ENCODE measurements at regions not wholly inside any gene's neighbourhood (a gene's known extent, or its start where the extent isn't known, plus 50 kb on each side); places are given as distances from the start of the nearest gene placed in this dataset.

GRCh38 chr9:28882529-28882928, 1309.2 kb upstream of the C9orf72 start:
- no peak for DNase-seq

- DNase-seq, result no peak
These were observed 1310.0 kb upstream of the C9orf72 start for GRCh38 chr9:28883234-28883633.

- no peak for DNase-seq
These were observed 1314.1 kb upstream of the C9orf72 start for GRCh38 chr9:28887188-28887884.

GRCh38 chr9:28888806-28889205, 1315.5 kb upstream of the C9orf72 start:
- DNase-seq, result no peak

GRCh38 chr9:28892538-28892937, 1319.3 kb upstream of the C9orf72 start:
- DNase-seq, result no peak

- no peak for DNase-seq
These were observed 1326.0 kb upstream of the C9orf72 start for GRCh38 chr9:28899267-28899666.

GRCh38 chr9:28899926-28900325, 1326.6 kb upstream of the C9orf72 start:
- no peak for DNase-seq

GRCh38 chr9:28900406-28900805, 1327.1 kb upstream of the C9orf72 start:
- no peak for DNase-seq

- no peak for DNase-seq
These were observed 1336.2 kb upstream of the C9orf72 start for GRCh38 chr9:28909526-28909925.

GRCh38 chr9:28912621-28913020, 1339.3 kb upstream of the C9orf72 start:
- no peak for DNase-seq

- DNase-seq, result no peak
These were observed 1342.1 kb upstream of the C9orf72 start for GRCh38 chr9:28915202-28915930.

- no peak for DNase-seq
These were observed 1343.1 kb upstream of the C9orf72 start for GRCh38 chr9:28916348-28916747.

- DNase-seq, result no peak
These were observed 1348.7 kb upstream of the C9orf72 start for GRCh38 chr9:28921857-28922500.

GRCh38 chr9:28922891-28923290, 1349.6 kb upstream of the C9orf72 start:
- no peak for DNase-seq

- DNase-seq, result no peak
These were observed 1350.1 kb upstream of the C9orf72 start for GRCh38 chr9:28923351-28923750.

GRCh38 chr9:28925157-28925556, 1351.9 kb upstream of the C9orf72 start:
- DNase-seq, result no peak

GRCh38 chr9:28926306-28926705, 1353.0 kb upstream of the C9orf72 start:
- no peak for DNase-seq

GRCh38 chr9:28927691-28928090, 1354.4 kb upstream of the C9orf72 start:
- DNase-seq, result no peak

GRCh38 chr9:28929433-28929832, 1356.2 kb upstream of the C9orf72 start:
- no peak for DNase-seq

- no peak for DNase-seq
These were observed 1357.5 kb upstream of the C9orf72 start for GRCh38 chr9:28930766-28931165.

GRCh38 chr9:28934111-28934510, 1360.8 kb upstream of the C9orf72 start:
- DNase-seq, result no peak

- DNase-seq, result no peak
These were observed 1365.7 kb upstream of the C9orf72 start for GRCh38 chr9:28938981-28939380.

- no peak for DNase-seq
These were observed 1368.6 kb upstream of the C9orf72 start for GRCh38 chr9:28941856-28942255.

GRCh38 chr9:28942941-28943340, 1369.7 kb upstream of the C9orf72 start:
- DNase-seq, result no peak

All from DMS79 (cell line).